Panc1 (cell line): ENCODE measurements at regions not wholly inside any gene's neighbourhood (a gene's known extent, or its start where the extent isn't known, plus 50 kb on each side); places are given as distances from the start of the nearest gene placed in this dataset.

ENCODE experiments used
- ATAC-seq: fragments of 200-7000 bp; cut with Tn5 transposase; 2 replicates; pipeline ENCODE4 v1.9.1; 2020; ENCODE audit warnings: mild to moderate bottlenecking, moderate library complexity
- BruUV-seq: library from RNA; stranded (reverse); fragments of 400-500 nt; replicated peaks from 2 replicates; lab custom pipeline; 2021; lab: Mats Ljungman, UMichigan
- CTCF ChIA-PET: fragments of 300-600 bp; sonication (Branson Sonifier 250); formaldehyde crosslinking; loops from one replicate; lab custom pipeline; 2022; ENCODE audit warnings: antibody characterized with exemption; lab: Charles Lee
- POLR2A ChIA-PET: fragments of 300-600 bp; sonication (Branson Sonifier 250); formaldehyde crosslinking; loops from one replicate; lab custom pipeline; 2022; ENCODE audit warnings: antibody characterized with exemption; lab: Charles Lee
- DNase-seq: peaks from one replicate; pipeline ENCODE4 v3.0.0-alpha.2; 2010; ENCODE audit warnings: low read depth, low spot score
- H3K27ac ChIP-seq: 2 replicates; pipeline ENCODE4 v1.5.1; 2011; ENCODE audit warnings: mild to moderate bottlenecking, low read length, inconsistent platforms
- H3K27me3 ChIP-seq: fragments of 200-500 bp; sonication (Bioruptor generic); 2 replicates; pipeline ENCODE4 v1.6.0; 2014; ENCODE audit warnings: low read length, inconsistent platforms; ENCODE audit not compliant: control insufficient read depth, insufficient read depth
- H3K36me3 ChIP-seq: fragments of 200-500 bp; sonication (Bioruptor generic); 2 replicates; pipeline ENCODE4 v1.5.1; 2014; ENCODE audit warnings: inconsistent platforms, mild to moderate bottlenecking, low read length, moderate library complexity; ENCODE audit not compliant: control insufficient read depth, insufficient read depth
- H3K4me1 ChIP-seq: 2 replicates; pipeline ENCODE4 v1.5.1; 2011; ENCODE audit warnings: inconsistent platforms, mild to moderate bottlenecking, low read length, moderate library complexity; ENCODE audit not compliant: control insufficient read depth, insufficient read depth
- H3K4me3 ChIP-seq, 2 experiments: 2 replicates each; pipeline ENCODE4 v1.5.1; 2011 to 2012; ENCODE audit warnings: low read depth in 2 of 2, low read length in 2 of 2, mild to moderate bottlenecking in 2 of 2, inconsistent platforms in 1 of 2, moderate library complexity in 1 of 2
- H3K9me3 ChIP-seq: fragments of 200-500 bp; sonication (Bioruptor generic); 2 replicates; pipeline ENCODE4 v1.5.1; 2014; ENCODE audit warnings: low read depth, mild to moderate bottlenecking, inconsistent platforms, low read length, moderate library complexity; ENCODE audit not compliant: control insufficient read depth, insufficient read depth
- CTCF ChIP-seq: fragments of 450-650 bp; IDR thresholded peaks from 2 replicates; pipeline ENCODE4 v1.5.1; 2017; ENCODE audit warnings: mild to moderate bottlenecking
- POLR2AphosphoS5 ChIP-seq: IDR thresholded peaks from 2 replicates; pipeline ENCODE4 v1.6.1; 2012; ENCODE audit warnings: mild to moderate bottlenecking, low read depth, low read length, moderate library complexity
- REST ChIP-seq, 2 experiments: IDR thresholded peaks; 2 replicates each; pipeline ENCODE4 v1.6.1; 2011 to 2012; ENCODE audit warnings: low read depth in 2 of 2, control low read depth in 1 of 2, low read length in 1 of 2, mild to moderate bottlenecking in 1 of 2, moderate library complexity in 1 of 2; ENCODE audit not compliant: insufficient read depth in 1 of 2
- SIN3A ChIP-seq: IDR thresholded peaks from 2 replicates; pipeline ENCODE4 v1.6.1; 2012; ENCODE audit warnings: low read depth, mild to moderate bottlenecking, low read length, moderate library complexity, borderline replicate concordance; ENCODE audit not compliant: insufficient read depth
- TCF7L2 ChIP-seq: IDR thresholded peaks from 2 replicates; pipeline ENCODE4 v1.6.1; 2011; ENCODE audit warnings: mild to moderate bottlenecking, low read depth, low read length, inconsistent platforms
- in situ Hi-C: cut with HindIII; loops from 2 replicates; pipeline ENCODE4 v1.10.0; 2016; ENCODE audit warnings: low sequenced_read_pairs, low pct_unique_long_range_greater_than_20kb
- intact Hi-C: fragments of 100-400 bp; cut with micrococcal nuclease; formaldehyde crosslinking; loops from one replicate; pipeline ENCODE4 v1.10.0; 2022; ENCODE audit not compliant: unreplicated experiment

GRCh38 chr4:74627093-74627492, 167.2 kb downstream of the BTC start:
- in situ Hi-C loops = no loop called here
- Histone ChIP-seq H3K27me3 (no peaks in the 10 kb centered on the region), H3K4me3 (no peak overlapping the region), H3K36me3 (no peaks in the 10 kb centered on the region), H3K27ac (no peak overlapping the region), H3K9me3 (no peaks in the 10 kb centered on the region), H3K4me1 (no peaks in the 10 kb centered on the region)
- no TSS peak for BruUV-seq
- TF ChIP-seq SIN3A (no peak), POLR2AphosphoS5 (no peak), REST (IDR thresholded peaks at IDR 0.05; ENCODE audit: insufficient read depth in 1 of 2, low read depth in 2 of 2, low read length in 1 of 2) (no peak), TCF7L2 (no peak), CTCF (no peak)
- POLR2A ChIA-PET = no interaction called here
- CTCF ChIA-PET = no interaction called here
- intact Hi-C loops = no loop called here
- no peak for DNase-seq
- ATAC-seq = no peak

- ChIA-PET CTCF (no interaction called here), POLR2A (no interaction called here)
- no peaks in the 10 kb centered on the region for H3K36me3 ChIP-seq
- H3K4me1 ChIP-seq = no peaks in the 10 kb centered on the region
- H3K4me3 ChIP-seq = no peak overlapping the region
- no peak overlapping the region for H3K27ac ChIP-seq
- intact Hi-C loops (no loop called here), in situ Hi-C loops (no loop called here)
- no peak for ATAC-seq
- BruUV-seq = no TSS peak
- no peak for DNase-seq
- H3K27me3 ChIP-seq = no peaks in the 10 kb centered on the region
- TF ChIP-seq POLR2AphosphoS5 (no peak), TCF7L2 (no peak), SIN3A (no peak), CTCF (no peak), REST (IDR thresholded peaks at IDR 0.05; ENCODE audit: insufficient read depth in 1 of 2, low read depth in 2 of 2, low read length in 1 of 2) (no peak)
- H3K9me3 ChIP-seq = no peaks in the 10 kb centered on the region
Measured at GRCh38 chr4:74627504-74627903, 166.8 kb downstream of the BTC start.
